Osteocyte (in vitro differentiated cells): ENCODE measurements at regions not wholly inside any gene's neighbourhood (a gene's known extent, or its start where the extent isn't known, plus 50 kb on each side); places are given as distances from the start of the nearest gene placed in this dataset.

Experiments
- DNase-seq: peaks from one replicate; pipeline ENCODE4 v3.0.0; 2021; ENCODE audit warnings: mixed read lengths; ENCODE audit not compliant: unreplicated experiment; ENCODE audit errors: extremely low spot score
- H3K27ac Mint-ChIP-seq: one replicate; pipeline ENCODE4 v1.8.0; 2021; ENCODE audit warnings: mild to moderate bottlenecking, mixed read lengths; ENCODE audit not compliant: unreplicated experiment
- H3K27me3 Mint-ChIP-seq: one replicate; pipeline ENCODE4 v1.8.0; 2021; ENCODE audit warnings: mixed read lengths; ENCODE audit not compliant: unreplicated experiment
- H3K36me3 Mint-ChIP-seq: one replicate; pipeline ENCODE4 v1.8.0; 2021; ENCODE audit warnings: mixed read lengths; ENCODE audit not compliant: unreplicated experiment
- H3K4me1 Mint-ChIP-seq: one replicate; pipeline ENCODE4 v1.8.0; 2021; ENCODE audit warnings: mixed read lengths; ENCODE audit not compliant: unreplicated experiment
- H3K4me3 Mint-ChIP-seq: one replicate; pipeline ENCODE4 v1.8.0; 2021; ENCODE audit warnings: mild to moderate bottlenecking, moderate library complexity, mixed read lengths; ENCODE audit not compliant: unreplicated experiment
- H3K9me3 Mint-ChIP-seq: one replicate; pipeline ENCODE4 v1.8.0; 2021; ENCODE audit warnings: mixed read lengths; ENCODE audit not compliant: unreplicated experiment
- CTCF ChIP-seq: fragments of 200-600 bp; sonication (generic); IDR thresholded peaks from 2 replicates; pipeline ENCODE4 v1.5.0; 2021; ENCODE audit warnings: antibody characterized with exemption, mild to moderate bottlenecking, moderate library complexity

- Mint-ChIP-seq H3K36me3 (no peaks in the 10 kb centered on the region), H3K9me3 (no peaks in the 10 kb centered on the region), H3K4me1 (no peaks in the 10 kb centered on the region), H3K27ac (no peak overlapping the region), H3K27me3 (no peaks in the 10 kb centered on the region), H3K4me3 (no peak overlapping the region)
- no peak for TF ChIP-seq CTCF
- no peak for DNase-seq
Observed at GRCh38 chr18:70634576-70635147, 345.8 kb downstream of the SOCS6 start.

- H3K4me3 Mint-ChIP-seq: no peak overlapping the region
- no peak for TF ChIP-seq CTCF
- H3K36me3 Mint-ChIP-seq: no peaks in the 10 kb centered on the region
- no peaks in the 10 kb centered on the region for H3K27me3 Mint-ChIP-seq
- H3K9me3 Mint-ChIP-seq: no peaks in the 10 kb centered on the region
- DNase-seq: no peak
- no peaks in the 10 kb centered on the region for H3K4me1 Mint-ChIP-seq
- H3K27ac Mint-ChIP-seq: no peak overlapping the region
Observed at GRCh38 chr18:70627182-70627802, 338.4 kb downstream of the SOCS6 start.

- Mint-ChIP-seq H3K4me3 (no peak overlapping the region), H3K4me1 (no peaks in the 10 kb centered on the region), H3K27ac (no peak overlapping the region), H3K9me3 (no peaks in the 10 kb centered on the region), H3K27me3 (no peaks in the 10 kb centered on the region), H3K36me3 (no peaks in the 10 kb centered on the region)
- no peak for DNase-seq
- no peak for TF ChIP-seq CTCF
Observed at GRCh38 chr18:70622622-70623419, 334.0 kb downstream of the SOCS6 start.

- H3K9me3 Mint-ChIP-seq: no peaks in the 10 kb centered on the region
- TF ChIP-seq CTCF: no peak
- no peak overlapping the region for H3K27ac Mint-ChIP-seq
- no peak overlapping the region for H3K4me3 Mint-ChIP-seq
- H3K36me3 Mint-ChIP-seq: no peaks in the 10 kb centered on the region
- no peak for DNase-seq
- no peaks in the 10 kb centered on the region for H3K27me3 Mint-ChIP-seq
- no peaks in the 10 kb centered on the region for H3K4me1 Mint-ChIP-seq
Observed at GRCh38 chr18:70621710-70622109, 332.9 kb downstream of the SOCS6 start.
